Panc1 (cell line): ENCODE measurements at regions not wholly inside any gene's neighbourhood (a gene's known extent, or its start where the extent isn't known, plus 50 kb on each side); places are given as distances from the start of the nearest gene placed in this dataset.

Experiments used
- CTCF ChIP-seq: fragments of 450-650 bp; IDR thresholded peaks from 2 replicates; pipeline ENCODE4 v1.5.1; 2017; ENCODE audit warnings: mild to moderate bottlenecking
- POLR2AphosphoS5 ChIP-seq: IDR thresholded peaks from 2 replicates; pipeline ENCODE4 v1.6.1; 2012; ENCODE audit warnings: mild to moderate bottlenecking, low read depth, low read length, moderate library complexity
- REST ChIP-seq, 2 experiments: IDR thresholded peaks; 2 replicates each; pipeline ENCODE4 v1.6.1; 2011 to 2012; ENCODE audit warnings: low read depth in 2 of 2, control low read depth in 1 of 2, low read length in 1 of 2, mild to moderate bottlenecking in 1 of 2, moderate library complexity in 1 of 2; ENCODE audit not compliant: insufficient read depth in 1 of 2
- TCF7L2 ChIP-seq: IDR thresholded peaks from 2 replicates; pipeline ENCODE4 v1.6.1; 2011; ENCODE audit warnings: mild to moderate bottlenecking, low read depth, low read length, inconsistent platforms

- TF ChIP-seq CTCF (no peak), POLR2AphosphoS5 (no peak), TCF7L2 (no peak), REST (IDR thresholded peaks at IDR 0.05; ENCODE audit: insufficient read depth in 1 of 2, low read depth in 2 of 2, low read length in 1 of 2) (no peak)
Observed at GRCh38 chr7:47181746-47182361, 400.1 kb downstream of the TNS3 start.
